SK-N-SH (cell line): ENCODE measurements at regions not wholly inside any gene's neighbourhood (a gene's known extent, or its start where the extent isn't known, plus 50 kb on each side); places are given as distances from the start of the nearest gene placed in this dataset.

Experiments used
- CTCF ChIA-PET: fragments of 300-600, 350-600 bp; formaldehyde crosslinking; extraction: SDS; loops from one replicate; lab custom pipeline; 2021; lab: Yijun Ruan, JAX
- POLR2A ChIA-PET: fragments of 350-600 bp; sonication (Branson Sonifier 250); formaldehyde crosslinking; extraction: SDS; loops from one replicate; lab custom pipeline; 2020; ENCODE audit warnings: antibody characterized with exemption, inconsistent platforms; lab: Yijun Ruan, JAX
- DNase-seq: peaks from one replicate; pipeline ENCODE4 v3.0.0; 2012
- H2AFZ ChIP-seq: fragments of 200-600 bp; sonication (generic); 2 replicates; pipeline ENCODE4 v1.8.1; 2016; ENCODE audit warnings: antibody characterized with exemption, mild to moderate bottlenecking, low read depth
- H3F3A ChIP-seq: fragments of 200-600 bp; sonication (generic); replicated peaks from 2 replicates; pipeline ENCODE3; 2016; ENCODE audit warnings: antibody characterized with exemption, mild to moderate bottlenecking; ENCODE audit not compliant: insufficient read depth
- H3K27ac ChIP-seq, 2 experiments: fragments of 200-500 bp in 1 of 2; fragments of 200-600 bp in 1 of 2; sonication (Bioruptor generic) in 1 of 2; sonication (generic), shearing (Covaris generic) in 1 of 2; 2 replicates each; pipeline versions ENCODE4 v1.5.1 to v1.6.1; 2014 to 2016; ENCODE audit warnings: low read depth in 2 of 2, inconsistent platforms in 1 of 2, low read length in 1 of 2, mild to moderate bottlenecking in 1 of 2, mixed read lengths in 1 of 2
- H3K27me3 ChIP-seq: fragments of 200-600 bp; sonication (generic), shearing (Covaris generic); 2 replicates; pipeline ENCODE4 v1.6.1; 2016; ENCODE audit warnings: mixed run types; ENCODE audit not compliant: insufficient read depth
- H3K36me3 ChIP-seq, 2 experiments: fragments of 200-500 bp in 1 of 2; fragments of 200-600 bp in 1 of 2; sonication (Bioruptor generic) in 1 of 2; sonication (generic) in 1 of 2; replicated peaks in 1 of 2; 2 replicates each; pipeline versions ENCODE3 to v1.5.1; 2014 to 2016; ENCODE audit warnings: low read length in 1 of 2, mild to moderate bottlenecking in 1 of 2; ENCODE audit not compliant: insufficient read depth in 2 of 2, control insufficient read depth in 1 of 2
- H3K4me1 ChIP-seq, 2 experiments: fragments of 200-500 bp in 1 of 2; fragments of 200-600 bp in 1 of 2; sonication (Bioruptor generic) in 1 of 2; sonication (generic), shearing (Covaris generic) in 1 of 2; 2 replicates each; pipeline versions ENCODE4 v1.5.1 to v1.6.1; 2014 to 2016; ENCODE audit warnings: low read depth in 1 of 2, low read length in 1 of 2, mixed run types in 1 of 2; ENCODE audit not compliant: insufficient read depth in 2 of 2, control insufficient read depth in 1 of 2
- H3K4me2 ChIP-seq: fragments of 200-600 bp; sonication (generic), shearing (Covaris generic); 2 replicates; pipeline ENCODE4 v1.6.1; 2017; ENCODE audit warnings: mixed run types
- H3K4me3 ChIP-seq, 2 experiments: fragments of 200-500 bp in 1 of 2; fragments of 200-600 bp in 1 of 2; sonication (Bioruptor generic) in 1 of 2; sonication (generic), shearing (Covaris generic) in 1 of 2; 2 replicates each; pipeline versions ENCODE4 v1.5.1 to v1.8.1; 2014 to 2016; ENCODE audit warnings: low read depth in 2 of 2, inconsistent platforms in 1 of 2, low read length in 1 of 2, mild to moderate bottlenecking in 1 of 2, mixed read lengths in 1 of 2, moderate library complexity in 1 of 2
- H3K79me2 ChIP-seq: fragments of 200-600 bp; sonication (generic); 2 replicates; pipeline ENCODE4 v1.8.1; 2017; ENCODE audit warnings: mild to moderate bottlenecking; ENCODE audit not compliant: insufficient read depth
- H3K9ac ChIP-seq: fragments of 200-600 bp; sonication (generic); 2 replicates; pipeline ENCODE4 v1.6.1; 2017; ENCODE audit warnings: mixed run types
- H3K9me2 ChIP-seq: fragments of 200-600 bp; sonication (generic); 2 replicates; pipeline ENCODE4 v1.6.1; 2017; ENCODE audit warnings: mixed run types
- H3K9me3 ChIP-seq: fragments of 200-600 bp; sonication (generic); 2 replicates; pipeline ENCODE4 v1.6.1; 2017; ENCODE audit warnings: mixed run types, mild to moderate bottlenecking, moderate library complexity
- H4K20me1 ChIP-seq: fragments of 200-600 bp; sonication (generic); 2 replicates; pipeline ENCODE4 v1.6.1; 2017; ENCODE audit warnings: mild to moderate bottlenecking, mixed run types; ENCODE audit not compliant: insufficient read depth
- CHD2 ChIP-seq: fragments of 150-350 bp; IDR thresholded peaks from 2 replicates; pipeline ENCODE4 v1.6.1; 2018; ENCODE audit warnings: low read length; ENCODE audit not compliant: partially characterized antibody
- EP300 ChIP-seq, 2 experiments: IDR thresholded peaks; 2 replicates each; pipeline versions ENCODE4 v1.4.0 to v1.6.1; 2012; ENCODE audit warnings: borderline replicate concordance in 1 of 2, low read depth in 1 of 2, low read length in 1 of 2
- EZH2phosphoT487 ChIP-seq: fragments of 200-600 bp; sonication (generic); IDR thresholded peaks from 2 replicates; pipeline ENCODE4 v1.6.1; 2017; ENCODE audit warnings: low read depth, mixed run types, mild to moderate bottlenecking, antibody characterized with exemption, moderate library complexity, borderline replicate concordance
- FOSL2 ChIP-seq: IDR thresholded peaks from 2 replicates; pipeline ENCODE4 v1.4.0; 2012; ENCODE audit warnings: low read depth, mild to moderate bottlenecking, moderate library complexity, borderline replicate concordance
- FOXJ3 ChIP-seq: sonication (generic); formaldehyde crosslinking; IDR thresholded peaks from 2 replicates; pipeline ENCODE4 v1.5.1; 2020; ENCODE audit warnings: mild to moderate bottlenecking, missing genetic modification reagents
- FOXM1 ChIP-seq: IDR thresholded peaks from 2 replicates; pipeline ENCODE4 v1.4.0; 2012; ENCODE audit warnings: low read depth, mild to moderate bottlenecking
- GABPA ChIP-seq: IDR thresholded peaks from 2 replicates; pipeline ENCODE4 v1.4.0; 2012; ENCODE audit warnings: low read depth, mild to moderate bottlenecking
- GATA2 ChIP-seq: sonication (generic); formaldehyde crosslinking; IDR thresholded peaks from 2 replicates; pipeline ENCODE4 v1.5.0; 2020; ENCODE audit warnings: mild to moderate bottlenecking, missing genetic modification reagents
- JUND ChIP-seq: IDR thresholded peaks from 2 replicates; pipeline ENCODE4 v1.4.0; 2012
- MEF2A ChIP-seq: IDR thresholded peaks from 2 replicates; pipeline ENCODE4 v1.4.0; 2012; ENCODE audit warnings: low read depth, borderline replicate concordance
- MXI1 ChIP-seq: IDR thresholded peaks from 2 replicates; pipeline ENCODE4 v1.6.1; 2012; ENCODE audit warnings: mild to moderate bottlenecking, low read depth, low read length, improper control_type of control experiment
- NFIC ChIP-seq: IDR thresholded peaks from 2 replicates; pipeline ENCODE4 v1.4.0; 2012; ENCODE audit warnings: borderline replicate concordance
- NRF1 ChIP-seq: IDR thresholded peaks from 2 replicates; pipeline ENCODE4 v1.6.1; 2012; ENCODE audit warnings: low read depth, mild to moderate bottlenecking, low read length
- RAD21 ChIP-seq: IDR thresholded peaks from 2 replicates; pipeline ENCODE4 v1.6.1; 2012; ENCODE audit warnings: mild to moderate bottlenecking, low read length
- RCOR1 ChIP-seq: fragments of 150-350 bp; IDR thresholded peaks from 2 replicates; pipeline ENCODE4 v1.6.1; 2017; ENCODE audit warnings: antibody characterized with exemption, low read length
- RFX5 ChIP-seq: IDR thresholded peaks from 2 replicates; pipeline ENCODE4 v1.6.1; 2012; ENCODE audit warnings: mild to moderate bottlenecking, improper control_type of control experiment, low read length
- RXRA ChIP-seq: IDR thresholded peaks from 2 replicates; pipeline ENCODE4 v1.4.0; 2012; ENCODE audit warnings: low read depth, mild to moderate bottlenecking, borderline replicate concordance
- SIN3A ChIP-seq: IDR thresholded peaks from 2 replicates; pipeline ENCODE4 v1.6.1; 2012; ENCODE audit warnings: low read depth, mild to moderate bottlenecking, low read length, moderate library complexity, borderline replicate concordance
- TAF1 ChIP-seq: IDR thresholded peaks from 2 replicates; pipeline ENCODE4 v1.6.1; 2012; ENCODE audit warnings: low read depth, mild to moderate bottlenecking, low read length, moderate library complexity, borderline replicate concordance
- TCF12 ChIP-seq: IDR thresholded peaks from 2 replicates; pipeline ENCODE4 v1.4.0; 2012
- TEAD4 ChIP-seq: IDR thresholded peaks from 2 replicates; pipeline ENCODE4 v1.4.0; 2012; ENCODE audit warnings: mild to moderate bottlenecking, borderline replicate concordance; ENCODE audit not compliant: insufficient read depth
- ZBTB33 ChIP-seq: IDR thresholded peaks from 2 replicates; pipeline ENCODE4 v1.4.0; 2012; ENCODE audit warnings: low read depth, borderline replicate concordance
- WGBS: methylation state at CpG from one replicate; pipeline ENCODE4 v1.1.6; 2017; ENCODE audit warnings: low lambda C conversion rate; 5-methylcytosine and 5-hydroxymethylcytosine counted together
- TF ChIP-seq, protein P1 (sequence below): fragments of 150-350 bp; IDR thresholded peaks from 2 replicates; pipeline ENCODE4 v1.6.1; 2017; ENCODE audit warnings: antibody characterized with exemption, low read length, low read depth, borderline replicate concordance
- TF ChIP-seq, protein P2 (sequence below): IDR thresholded peaks from 2 replicates; pipeline ENCODE4 v1.4.0; 2012; ENCODE audit warnings: low read depth, borderline replicate concordance
- TF ChIP-seq, protein P3 (sequence below): fragments of 150-350 bp; IDR thresholded peaks from 2 replicates; pipeline ENCODE4 v1.6.1; 2016; ENCODE audit warnings: mild to moderate bottlenecking, low read depth, low read length
- TF ChIP-seq, protein P4 (sequence below): IDR thresholded peaks from 2 replicates; pipeline ENCODE4 v1.4.0; 2012; ENCODE audit warnings: low read depth

DNA sequence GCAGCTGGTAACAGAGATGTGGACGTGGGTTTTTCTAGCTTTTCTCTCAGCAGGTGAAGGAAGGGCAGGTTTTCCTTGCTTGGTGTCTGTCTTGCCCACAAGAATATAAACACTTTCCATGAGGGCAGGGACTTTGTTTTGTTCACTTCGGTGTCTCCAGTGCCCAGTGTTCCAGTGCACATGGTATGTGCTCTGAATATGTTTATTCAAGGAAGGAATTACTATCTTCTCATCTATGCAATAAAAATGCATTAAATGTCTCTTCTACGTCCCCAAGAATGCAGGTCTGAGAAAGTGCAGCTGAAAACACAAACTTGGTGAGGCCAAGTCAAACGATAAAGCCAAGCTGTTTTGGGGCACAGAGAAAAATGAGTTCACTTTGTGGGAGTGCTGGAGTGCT lies 56.3 kb upstream of the PLET1 start:
- peak overlapping the region in 1 of 2 experiments; percentile 79; a peak in 2 of 4 replicates for H3K27ac ChIP-seq

DNA sequence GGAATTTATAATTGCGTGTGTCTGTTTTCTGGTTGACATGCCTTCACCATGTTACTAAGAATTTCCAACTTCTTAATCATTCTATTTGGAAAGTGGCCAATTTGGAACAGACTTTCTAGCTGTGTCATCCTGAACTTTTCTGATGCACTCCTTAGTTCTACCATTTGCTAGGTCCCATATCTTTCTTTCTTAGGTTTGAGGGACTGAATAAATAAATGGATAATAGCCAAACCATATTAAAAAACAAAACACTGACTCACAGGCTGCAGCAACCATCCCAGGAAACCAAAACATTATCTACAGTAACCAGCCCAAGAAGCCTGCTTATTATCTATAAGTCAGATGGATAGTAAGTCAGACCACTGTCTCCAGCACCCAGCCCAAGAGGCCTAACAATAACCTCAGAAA lies 57.5 kb upstream of the PLET1 start:
- Histone ChIP-seq H4K20me1 (no peaks in the 10 kb centered on the region), H3F3A (peaks cover 34% of the 10 kb centered on the region), H3K27me3 (no peaks in the 10 kb centered on the region), H3K9me3 (no peaks in the 10 kb centered on the region), H3K9me2 (no peaks in the 10 kb centered on the region), H3K9ac (no peak overlapping the region), H3K79me2 (no peaks in the 10 kb centered on the region), H3K4me3 (no peak overlapping the region), H3K27ac (peak overlapping the region; percentile 14 to 79; a peak in 3 of 4 replicates), H2AFZ (no peak overlapping the region), H3K4me1 (peaks cover 8 to 22% of the 10 kb centered on the region in 2 experiments; a peak in 3 of 4 replicates), H3K4me2 (no peak overlapping the region), H3K36me3 (no peaks in the 10 kb centered on the region)
- DNase-seq: no peak
- POLR2A ChIA-PET: no interaction called here
- CTCF ChIA-PET: interaction anchor here (0.7 kb wide), 1 partner anchor 403 kb away, joined by 3 read pairs; no protein-coding TSS in a partner anchor
- 6% methylated on average over 1 of the region's 1 CpG for WGBS
- TF ChIP-seq FOXM1 (peak; percentile 41; the same call in 1 of the 2 replicates), GABPA (no peak), MEF2A (no peak), RCOR1 (no peak), CHD2 (no peak), GATA2 (no peak), RXRA (no peak), TCF12 (peak; percentile 90), RAD21 (no peak), EP300 (IDR thresholded peaks at IDR 0.05; ENCODE audit: borderline replicate concordance in 1 of 2, low read depth in 1 of 2, low read length in 1 of 2) (peak in 1 of 2 experiments; percentile 71; a peak in 2 of 4 replicates), ZBTB33 (peak; percentile 41; the same call in 1 of the 2 replicates), TAF1 (no peak), RFX5 (no peak), EZH2phosphoT487 (no peak), TEAD4 (peak; percentile 71), MXI1 (no peak), FOXJ3 (no peak), JUND (peak; percentile 67), NFIC (peak; percentile 97), FOSL2 (peak; percentile 81)
- TF ChIP-seq, protein P1, sequence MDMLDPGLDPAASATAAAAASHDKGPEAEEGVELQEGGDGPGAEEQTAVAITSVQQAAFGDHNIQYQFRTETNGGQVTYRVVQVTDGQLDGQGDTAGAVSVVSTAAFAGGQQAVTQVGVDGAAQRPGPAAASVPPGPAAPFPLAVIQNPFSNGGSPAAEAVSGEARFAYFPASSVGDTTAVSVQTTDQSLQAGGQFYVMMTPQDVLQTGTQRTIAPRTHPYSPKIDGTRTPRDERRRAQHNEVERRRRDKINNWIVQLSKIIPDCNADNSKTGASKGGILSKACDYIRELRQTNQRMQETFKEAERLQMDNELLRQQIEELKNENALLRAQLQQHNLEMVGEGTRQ: no peak
- TF ChIP-seq, protein P2, sequence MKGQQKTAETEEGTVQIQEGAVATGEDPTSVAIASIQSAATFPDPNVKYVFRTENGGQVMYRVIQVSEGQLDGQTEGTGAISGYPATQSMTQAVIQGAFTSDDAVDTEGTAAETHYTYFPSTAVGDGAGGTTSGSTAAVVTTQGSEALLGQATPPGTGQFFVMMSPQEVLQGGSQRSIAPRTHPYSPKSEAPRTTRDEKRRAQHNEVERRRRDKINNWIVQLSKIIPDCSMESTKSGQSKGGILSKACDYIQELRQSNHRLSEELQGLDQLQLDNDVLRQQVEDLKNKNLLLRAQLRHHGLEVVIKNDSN: no peak
- TF ChIP-seq, protein P3, sequence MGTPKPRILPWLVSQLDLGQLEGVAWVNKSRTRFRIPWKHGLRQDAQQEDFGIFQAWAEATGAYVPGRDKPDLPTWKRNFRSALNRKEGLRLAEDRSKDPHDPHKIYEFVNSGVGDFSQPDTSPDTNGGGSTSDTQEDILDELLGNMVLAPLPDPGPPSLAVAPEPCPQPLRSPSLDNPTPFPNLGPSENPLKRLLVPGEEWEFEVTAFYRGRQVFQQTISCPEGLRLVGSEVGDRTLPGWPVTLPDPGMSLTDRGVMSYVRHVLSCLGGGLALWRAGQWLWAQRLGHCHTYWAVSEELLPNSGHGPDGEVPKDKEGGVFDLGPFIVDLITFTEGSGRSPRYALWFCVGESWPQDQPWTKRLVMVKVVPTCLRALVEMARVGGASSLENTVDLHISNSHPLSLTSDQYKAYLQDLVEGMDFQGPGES: no peak
- TF ChIP-seq, protein P4, sequence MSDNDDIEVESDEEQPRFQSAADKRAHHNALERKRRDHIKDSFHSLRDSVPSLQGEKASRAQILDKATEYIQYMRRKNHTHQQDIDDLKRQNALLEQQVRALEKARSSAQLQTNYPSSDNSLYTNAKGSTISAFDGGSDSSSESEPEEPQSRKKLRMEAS: no peak

More for the DNA sequence above, 56.3 kb upstream of the PLET1 start:
- no peak overlapping the region for H3K9ac ChIP-seq
- no peaks in the 10 kb centered on the region for H3K27me3 ChIP-seq
- POLR2A ChIA-PET: no interaction called here
- no peak for TF ChIP-seq NRF1
- no peak for TF ChIP-seq SIN3A
- 0 out of 2 replicates have a peak, but pooled peaks have one; percentile 15 for TF ChIP-seq TCF12
- TF ChIP-seq, all 33 proteins: peak for 1
- Histone ChIP-seq H3F3A (peaks cover 34% of the 10 kb centered on the region), H4K20me1 (no peaks in the 10 kb centered on the region), H3K4me1 (peaks cover 8 to 22% of the 10 kb centered on the region in 2 experiments; a peak in 3 of 4 replicates), H3K4me3 (no peak overlapping the region), H3K4me2 (peak overlapping the region; percentile 26; the same call in 1 of the 2 replicates), H3K36me3 (no peaks in the 10 kb centered on the region), H2AFZ (no peak overlapping the region), H3K9me3 (no peaks in the 10 kb centered on the region), H3K79me2 (no peaks in the 10 kb centered on the region), H3K9me2 (no peaks in the 10 kb centered on the region)
- CTCF ChIA-PET: no interaction called here
- 66% methylated on average over 4 of the region's 4 CpGs for WGBS
- DNase-seq: no peak
